Hematopoietic multipotent progenitor cell treated with erythropoietin and hydrocortisone succinate and interleukin-3 and kit ligand, for 4 days (in vitro differentiated cells): ENCODE measurements at regions not wholly inside any gene's neighbourhood (a gene's known extent, or its start where the extent isn't known, plus 50 kb on each side); places are given as distances from the start of the nearest gene placed in this dataset.

ENCODE experiments used
- DNase-seq: peaks from one replicate; pipeline ENCODE4 v3.0.0-alpha.2; 2015

DNA sequence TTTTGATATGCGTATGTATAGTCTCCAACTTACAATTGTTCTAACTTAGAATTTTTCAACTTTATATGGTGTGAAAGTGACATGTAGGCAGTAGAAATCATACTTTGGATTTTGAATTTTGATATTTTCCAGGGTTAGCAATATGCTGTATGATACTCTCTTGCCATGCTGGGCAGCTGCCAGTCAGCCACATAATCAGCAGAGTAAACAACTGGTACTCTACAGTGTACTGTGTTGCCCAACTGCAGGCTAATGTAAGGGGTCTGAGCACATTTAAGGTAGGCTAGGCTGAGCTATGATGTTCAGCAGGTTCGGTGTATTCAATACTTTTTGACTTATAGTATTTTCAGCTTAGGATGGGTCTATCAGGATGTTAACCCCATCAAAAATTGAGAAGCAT is 52.0 kb upstream of the RYK start:
- DNase-seq: no peak

GRCh38 chr3:134300520-134300919 is 49.9 kb upstream of the RYK start:
- peak; percentile 45 for DNase-seq
